IMR-90 (cell line): ENCODE measurements at regions not wholly inside any gene's neighbourhood (a gene's known extent, or its start where the extent isn't known, plus 50 kb on each side); places are given as distances from the start of the nearest gene placed in this dataset.

Source experiments
- ATAC-seq: fragments of 200-7000 bp; cut with Tn5 transposase; 2 replicates; pipeline ENCODE4 v1.9.1; 2020; ENCODE audit warnings: low read depth, mild to moderate bottlenecking, moderate library complexity
- BruUV-seq: library from RNA; stranded (reverse); fragments of 400-500 nt; replicated peaks from 2 replicates; lab custom pipeline; 2021; lab: Mats Ljungman, UMichigan
- CTCF ChIA-PET: fragments of 300-600 bp; formaldehyde crosslinking; extraction: SDS; loops from one replicate; lab custom pipeline; 2021; ENCODE audit warnings: antibody characterized with exemption; lab: Yijun Ruan, JAX
- POLR2A ChIA-PET: fragments of 300-600 bp; sonication (Branson Sonifier 250); formaldehyde crosslinking; loops from one replicate; lab custom pipeline; 2022; ENCODE audit warnings: antibody characterized with exemption; ENCODE audit not compliant: unreplicated experiment; lab: Charles Lee
- DNase-seq: peaks from one replicate; pipeline ENCODE4 v3.0.0; 2013
- H2AFZ ChIP-seq: replicated peaks from 2 replicates; pipeline ENCODE3; 2013; ENCODE audit warnings: low read length, mild to moderate bottlenecking; ENCODE audit not compliant: poor library complexity
- H2AK5ac ChIP-seq: 2 replicates; pipeline ENCODE4 v1.6.1; 2013; ENCODE audit warnings: low read depth, low read length, inconsistent platforms
- H2AK9ac ChIP-seq: replicated peaks from 2 replicates; pipeline ENCODE3; 2013; ENCODE audit warnings: mild to moderate bottlenecking, low read depth, low read length, moderate library complexity; ENCODE audit not compliant: poor library complexity
- H2BK120ac ChIP-seq: 2 replicates; pipeline ENCODE4 v1.6.1; 2013; ENCODE audit warnings: low read depth, low read length, inconsistent platforms
- H2BK15ac ChIP-seq: 3 replicates; pipeline ENCODE4 v1.6.1; 2013; ENCODE audit warnings: low read depth, low read length, inconsistent platforms
- H2BK20ac ChIP-seq: 2 replicates; pipeline ENCODE4 v1.6.1; 2013; ENCODE audit warnings: low read depth, mild to moderate bottlenecking, inconsistent platforms, low read length, moderate library complexity
- H2BK5ac ChIP-seq: 2 replicates; pipeline ENCODE4 v1.6.1; 2013; ENCODE audit warnings: mild to moderate bottlenecking, low read depth, low read length, inconsistent platforms; ENCODE audit not compliant: poor library complexity, severe bottlenecking
- H3K14ac ChIP-seq: replicated peaks from 2 replicates; pipeline ENCODE4 v1.6.1; 2013; ENCODE audit warnings: low read depth, low read length, inconsistent platforms
- H3K18ac ChIP-seq: 2 replicates; pipeline ENCODE4 v1.6.1; 2013; ENCODE audit warnings: low read depth, low read length, control low read depth
- H3K23ac ChIP-seq: 2 replicates; pipeline ENCODE4 v1.6.1; 2013; ENCODE audit warnings: low read depth, low read length, inconsistent platforms
- H3K27ac ChIP-seq: 2 replicates; pipeline ENCODE4 v1.5.1; 2013; ENCODE audit warnings: mild to moderate bottlenecking, control low read depth, low read length; ENCODE audit not compliant: insufficient read depth
- H3K27me3 ChIP-seq: 2 replicates; pipeline ENCODE4 v1.6.1; 2013; ENCODE audit warnings: low read length; ENCODE audit not compliant: control insufficient read depth, insufficient read depth
- H3K36me3 ChIP-seq: 2 replicates; pipeline ENCODE4 v1.6.1; 2013; ENCODE audit warnings: low read length, mixed read lengths; ENCODE audit not compliant: control insufficient read depth, insufficient read depth
- H3K4ac ChIP-seq: 2 replicates; pipeline ENCODE4 v1.6.1; 2013; ENCODE audit warnings: low read depth, low read length, inconsistent platforms
- H3K4me1 ChIP-seq: 2 replicates; pipeline ENCODE4 v1.6.1; 2013; ENCODE audit warnings: low read length, mixed read lengths; ENCODE audit not compliant: control insufficient read depth, insufficient read depth
- H3K4me2 ChIP-seq: 2 replicates; pipeline ENCODE4 v1.6.1; 2013; ENCODE audit warnings: low read depth, mild to moderate bottlenecking, control low read depth, low read length, moderate library complexity
- H3K4me3 ChIP-seq: 2 replicates; pipeline ENCODE4 v1.5.1; 2013; ENCODE audit warnings: low read depth, mild to moderate bottlenecking, control low read depth, low read length, moderate library complexity; ENCODE audit not compliant: insufficient read depth
- H3K56ac ChIP-seq: 2 replicates; pipeline ENCODE4 v1.6.1; 2013; ENCODE audit warnings: low read length, inconsistent platforms; ENCODE audit not compliant: insufficient read depth; ENCODE audit errors: extremely low read depth
- H3K79me1 ChIP-seq, 2 experiments: 2 replicates each; pipeline ENCODE4 v1.6.1; 2013; ENCODE audit warnings: low read length in 2 of 2, inconsistent platforms in 1 of 2, low read depth in 1 of 2
- H3K9ac ChIP-seq: 2 replicates; pipeline ENCODE4 v1.6.1; 2013; ENCODE audit warnings: low read depth, low read length, control low read depth
- H3K9me1 ChIP-seq: 2 replicates; pipeline ENCODE4 v1.6.1; 2013; ENCODE audit warnings: low read length, inconsistent platforms; ENCODE audit not compliant: insufficient read depth
- H3K9me3 ChIP-seq: 2 replicates; pipeline ENCODE4 v1.6.1; 2013; ENCODE audit warnings: low read length; ENCODE audit not compliant: control insufficient read depth, insufficient read depth
- H4K20me1 ChIP-seq: 2 replicates; pipeline ENCODE4 v1.6.1; 2013; ENCODE audit warnings: low read length, inconsistent platforms; ENCODE audit not compliant: insufficient read depth
- H4K5ac ChIP-seq: 2 replicates; pipeline ENCODE4 v1.6.1; 2013; ENCODE audit warnings: mild to moderate bottlenecking, low read depth, low read length, control low read depth
- H4K8ac ChIP-seq, 2 experiments: 2 replicates each; pipeline ENCODE4 v1.6.1; 2013; ENCODE audit warnings: low read depth in 2 of 2, low read length in 2 of 2, control low read depth in 1 of 2, inconsistent platforms in 1 of 2
- H4K91ac ChIP-seq: 2 replicates; pipeline ENCODE4 v1.6.1; 2013; ENCODE audit warnings: low read depth, low read length, inconsistent platforms; ENCODE audit not compliant: insufficient read depth
- BHLHE40 ChIP-seq: fragments of 150-350 bp; IDR thresholded peaks from 2 replicates; pipeline ENCODE4 v1.6.1; 2016; ENCODE audit warnings: mild to moderate bottlenecking, low read depth, low read length
- CEBPB ChIP-seq: IDR thresholded peaks from 2 replicates; pipeline ENCODE4 v1.6.1; 2012; ENCODE audit warnings: low read depth, low read length, improper control_type of control experiment
- CHD1 ChIP-seq: IDR thresholded peaks from 2 replicates; pipeline ENCODE4 v1.6.1; 2012; ENCODE audit warnings: low read depth, low read length, improper control_type of control experiment
- FOS ChIP-seq: fragments of 150-350 bp; IDR thresholded peaks from 2 replicates; pipeline ENCODE4 v1.6.1; 2016; ENCODE audit warnings: low read depth, low read length
- MAFK ChIP-seq: IDR thresholded peaks from 2 replicates; pipeline ENCODE4 v1.6.1; 2012; ENCODE audit warnings: low read depth, low read length, improper control_type of control experiment
- MAZ ChIP-seq: IDR thresholded peaks from 2 replicates; pipeline ENCODE4 v1.6.1; 2012; ENCODE audit warnings: low read depth, mild to moderate bottlenecking, low read length, improper control_type of control experiment, moderate library complexity, borderline replicate concordance
- MXI1 ChIP-seq: IDR thresholded peaks from 2 replicates; pipeline ENCODE4 v1.6.1; 2012; ENCODE audit warnings: low read depth, mild to moderate bottlenecking, low read length, moderate library complexity, borderline replicate concordance
- NFE2L2 ChIP-seq: fragments of 150-350 bp; IDR thresholded peaks from 2 replicates; pipeline ENCODE4 v1.6.1; 2016; ENCODE audit warnings: low read depth, mild to moderate bottlenecking, low read length
- POLR2A ChIP-seq: IDR thresholded peaks from 2 replicates; pipeline ENCODE4 v1.6.1; 2012; ENCODE audit warnings: mild to moderate bottlenecking, low read depth, low read length
- RAD21 ChIP-seq: IDR thresholded peaks from 2 replicates; pipeline ENCODE4 v1.6.1; 2012; ENCODE audit warnings: low read length, improper control_type of control experiment
- RCOR1 ChIP-seq: IDR thresholded peaks from 2 replicates; pipeline ENCODE4 v1.6.1; 2012; ENCODE audit warnings: mild to moderate bottlenecking, low read length, improper control_type of control experiment; ENCODE audit not compliant: insufficient replicate concordance
- RFX5 ChIP-seq: IDR thresholded peaks from 2 replicates; pipeline ENCODE4 v1.8.0; 2012; ENCODE audit warnings: low read depth, mild to moderate bottlenecking, low read length, moderate library complexity
- SMC3 ChIP-seq: fragments of 150-350 bp; IDR thresholded peaks from 2 replicates; pipeline ENCODE4 v1.6.1; 2016; ENCODE audit warnings: low read depth, mild to moderate bottlenecking, antibody characterized with exemption, low read length, moderate library complexity
- USF2 ChIP-seq: fragments of 150-350 bp; IDR thresholded peaks from 2 replicates; pipeline ENCODE4 v1.6.1; 2017; ENCODE audit warnings: mild to moderate bottlenecking, antibody characterized with exemption, low read length, low read depth
- WGBS, 2 experiments: methylation state at CpG; one replicate each; pipeline versions ENCODE4 v1.1.5 to v1.1.7; 2013; ENCODE audit warnings: missing lambda C conversion rate in 2 of 2; ENCODE audit not compliant: insufficient read length in 1 of 2; ENCODE audit errors: extremely low coverage in 2 of 2; 5-methylcytosine and 5-hydroxymethylcytosine counted together
- dilution Hi-C: fragments of 300-500 bp; cut with HindIII; formaldehyde crosslinking; loops from one replicate; pipeline ENCODE4 v1.14.3; 2018; ENCODE audit warnings: low sequenced_read_pairs; ENCODE audit not compliant: unreplicated experiment
- in situ Hi-C: fragments of 300-500 bp; cut with MboI; formaldehyde crosslinking; loops from 3 replicates; pipeline ENCODE4 v1.14.3; 2019; ENCODE audit warnings: low sequenced_read_pairs, inconsistent platforms, mixed read lengths
- intact Hi-C: fragments of 100-400 bp; cut with micrococcal nuclease; formaldehyde crosslinking; loops from 2 replicates; pipeline ENCODE4 v1.10.0; 2022
- TF ChIP-seq, protein P1 (sequence below): conservative IDR thresholded peaks from 2 replicates; pipeline ENCODE4 v1.5.1; 2012; ENCODE audit warnings: mild to moderate bottlenecking, low read depth, low read length, improper control_type of control experiment

DNA sequence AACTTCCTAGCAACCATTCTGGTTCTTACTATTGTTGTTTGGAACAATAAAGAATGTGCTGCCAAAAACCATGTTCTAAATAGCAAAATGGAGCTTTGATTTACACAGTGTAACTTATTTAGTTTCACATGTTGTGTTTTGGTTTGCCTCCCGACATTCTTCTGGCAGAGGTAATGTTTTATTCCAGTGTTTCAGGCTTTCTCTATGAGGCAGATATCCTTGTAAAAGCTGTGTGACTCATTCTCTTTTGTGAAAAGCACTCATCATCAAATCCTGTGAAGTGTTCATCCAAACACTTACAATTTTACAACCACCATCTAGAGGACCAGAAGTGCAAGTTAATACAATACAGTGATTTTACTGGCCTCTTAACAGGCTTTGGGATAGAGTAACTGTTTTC, 219.0 kb upstream of the GIMD1 start:
- H2BK5ac ChIP-seq = no peak overlapping the region
- WGBS, 2 experiments = no CpG with 5 or more reads among the region's 1 CpG
- CTCF ChIA-PET = no interaction called here
- no peaks in the 10 kb centered on the region for H3K27me3 ChIP-seq
- no peak overlapping the region for H3K56ac ChIP-seq
- H3K4me2 ChIP-seq = peak overlapping the region; percentile 61; the same call in 1 of the 2 replicates
- H2AK5ac ChIP-seq = no peak overlapping the region
- BruUV-seq = no TSS peak
- dilution Hi-C loops (no loop called here), in situ Hi-C loops (no loop called here), intact Hi-C loops (no loop called here)
- H3K4me3 ChIP-seq = no peak overlapping the region
- no peak overlapping the region for H4K5ac ChIP-seq
- H3K9me1 ChIP-seq = no peaks in the 10 kb centered on the region
- no peak overlapping the region for H3K23ac ChIP-seq
- no peaks in the 10 kb centered on the region for H3K36me3 ChIP-seq
- no peak overlapping the region for H3K9ac ChIP-seq
- no peak overlapping the region for H2BK20ac ChIP-seq
- POLR2A ChIA-PET = no interaction called here
- H3K27ac ChIP-seq = no peak overlapping the region
- H3K4me1 ChIP-seq = peaks cover 1% of the 10 kb centered on the region; the same call in 1 of the 2 replicates
- DNase-seq (peak; percentile 67), ATAC-seq (peak; percentile 30)
- H2AK9ac ChIP-seq = no peak overlapping the region
- H4K91ac ChIP-seq = no peak overlapping the region
- H3K18ac ChIP-seq = no peak overlapping the region
- no peak overlapping the region for H3K4ac ChIP-seq
- H2AFZ ChIP-seq = no peak overlapping the region
- no peak overlapping the region for H4K8ac ChIP-seq
- H3K14ac ChIP-seq = no peak overlapping the region
- TF ChIP-seq FOS = no peak
- no peak for TF ChIP-seq BHLHE40
- no peak for TF ChIP-seq CHD1
- no peak for TF ChIP-seq USF2
- no peak for TF ChIP-seq CEBPB
- no peak for TF ChIP-seq RFX5
- TF ChIP-seq MXI1 = no peak
- no peak for TF ChIP-seq MAZ
- no peak for TF ChIP-seq POLR2A
- TF ChIP-seq, protein P1, sequence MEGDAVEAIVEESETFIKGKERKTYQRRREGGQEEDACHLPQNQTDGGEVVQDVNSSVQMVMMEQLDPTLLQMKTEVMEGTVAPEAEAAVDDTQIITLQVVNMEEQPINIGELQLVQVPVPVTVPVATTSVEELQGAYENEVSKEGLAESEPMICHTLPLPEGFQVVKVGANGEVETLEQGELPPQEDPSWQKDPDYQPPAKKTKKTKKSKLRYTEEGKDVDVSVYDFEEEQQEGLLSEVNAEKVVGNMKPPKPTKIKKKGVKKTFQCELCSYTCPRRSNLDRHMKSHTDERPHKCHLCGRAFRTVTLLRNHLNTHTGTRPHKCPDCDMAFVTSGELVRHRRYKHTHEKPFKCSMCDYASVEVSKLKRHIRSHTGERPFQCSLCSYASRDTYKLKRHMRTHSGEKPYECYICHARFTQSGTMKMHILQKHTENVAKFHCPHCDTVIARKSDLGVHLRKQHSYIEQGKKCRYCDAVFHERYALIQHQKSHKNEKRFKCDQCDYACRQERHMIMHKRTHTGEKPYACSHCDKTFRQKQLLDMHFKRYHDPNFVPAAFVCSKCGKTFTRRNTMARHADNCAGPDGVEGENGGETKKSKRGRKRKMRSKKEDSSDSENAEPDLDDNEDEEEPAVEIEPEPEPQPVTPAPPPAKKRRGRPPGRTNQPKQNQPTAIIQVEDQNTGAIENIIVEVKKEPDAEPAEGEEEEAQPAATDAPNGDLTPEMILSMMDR = no peak
- no peak; the same call in 1 of the 2 replicates for TF ChIP-seq MAFK
- TF ChIP-seq SMC3 = no peak
- TF ChIP-seq RAD21 = no peak
- TF ChIP-seq NFE2L2 = no peak
- no peak for TF ChIP-seq RCOR1
- no peaks in the 10 kb centered on the region for H4K20me1 ChIP-seq
- H3K9me3 ChIP-seq = no peaks in the 10 kb centered on the region
- H2BK15ac ChIP-seq = no peak overlapping the region
- H2BK120ac ChIP-seq = no peak overlapping the region
- no peaks in the 10 kb centered on the region for H3K79me1 ChIP-seq
